ENCODE measurements at regions not wholly inside any gene's neighbourhood (a gene's known extent, or its start where the extent isn't known, plus 50 kb on each side); places are given as distances from the start of the nearest gene placed in this dataset.
"Not testable (repeated sequence)": the region's sequence is repeated elsewhere in the genome, so short reads cannot be mapped to it uniquely, and the experiment has no call there.

DNA sequence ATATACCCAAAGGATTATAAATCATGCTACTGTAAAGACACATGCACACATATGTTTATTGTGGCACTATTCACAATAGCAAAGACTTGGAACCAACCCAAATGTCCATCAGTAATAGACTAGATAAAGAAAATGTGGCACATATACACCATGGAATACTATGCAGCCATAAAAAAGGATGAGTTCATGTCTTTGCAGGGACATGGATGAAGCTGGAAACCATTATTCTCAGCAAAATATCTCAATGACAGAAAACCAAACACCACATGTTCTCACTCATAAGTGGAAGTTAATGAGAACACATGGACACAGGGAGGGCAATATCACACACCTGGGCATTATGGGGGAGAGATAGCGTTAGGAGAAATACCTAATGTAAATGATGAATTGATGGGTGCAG lies 323.8 kb upstream of the POF1B start:
- H3K36me3 ChIP-seq (replicated peaks in 1 of 2; ENCODE audit: control insufficient read depth in 2 of 2, insufficient read depth in 2 of 2, low read length in 2 of 2); H4K91ac ChIP-seq (ENCODE audit: low read depth, low read length, poor library complexity); H2BK15ac ChIP-seq (ENCODE audit: low read length); H3K27me3 ChIP-seq (ENCODE audit: control insufficient read depth in 3 of 3, insufficient read depth in 3 of 3, low read depth in 1 of 3, low read length in 3 of 3); H3K4ac ChIP-seq (ENCODE audit: low read length); H2BK120ac ChIP-seq (ENCODE audit: low read depth, low read length); H3K23ac ChIP-seq (ENCODE audit: low read depth, low read length, poor library complexity); H2AK5ac ChIP-seq (ENCODE audit: low read depth, low read length); H3K4me2 ChIP-seq (ENCODE audit: insufficient read depth, low read length, poor library complexity, severe bottlenecking); H3K4me1 ChIP-seq (ENCODE audit: control insufficient read depth in 2 of 2, insufficient read depth in 1 of 2, low read depth in 1 of 2, low read length in 2 of 2); H3K14ac ChIP-seq (ENCODE audit: low read length); H2BK5ac ChIP-seq (ENCODE audit: low read length); H3K27ac ChIP-seq (replicated peaks; ENCODE audit: low read length); H4K8ac ChIP-seq (ENCODE audit: low read depth, low read length); H3K4me3 ChIP-seq (ENCODE audit: low read length in 2 of 2); DNase-seq (ENCODE audit: low spot score); H3K79me1 ChIP-seq (ENCODE audit: low read depth, low read length); H2AFZ ChIP-seq (ENCODE audit: low read length); H2BK12ac ChIP-seq (ENCODE audit: low read length); H3K9ac ChIP-seq (ENCODE audit: low read depth, low read length, poor library complexity); H3K18ac ChIP-seq (ENCODE audit: low read length); H3K9me3 ChIP-seq (replicated peaks in 1 of 2; ENCODE audit: control insufficient read depth in 2 of 2, insufficient read depth in 1 of 2, low read depth in 1 of 2, low read length in 2 of 2): not testable (repeated sequence)
- no CpG with 5 or more reads among the region's 1 CpG for WGBS, 2 donors (ENCODE audit: extremely low coverage in 2 of 2, insufficient read length in 2 of 2, insufficient replicate concordance in 1 of 2)

DNA sequence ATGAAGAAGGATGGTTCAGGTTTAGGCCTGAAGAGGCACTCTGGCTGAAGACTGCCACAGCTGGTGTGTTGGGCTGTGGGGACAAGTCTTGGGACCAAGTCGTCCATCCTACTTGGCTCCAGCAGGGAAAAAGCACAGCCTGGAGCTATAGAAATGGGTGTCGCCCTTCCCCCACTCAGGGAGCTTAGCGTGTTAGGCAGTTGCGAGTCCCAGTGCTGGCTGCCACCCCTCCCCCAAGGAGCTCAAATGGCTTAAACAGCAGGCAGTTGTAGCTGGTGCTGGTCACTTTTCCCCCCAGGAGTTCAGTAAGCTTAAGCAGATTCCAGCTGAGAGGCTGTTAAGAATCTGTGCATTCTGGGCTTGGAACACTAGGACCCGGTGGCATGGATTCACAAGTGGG lies 319.5 kb upstream of the POF1B start:
- Histone ChIP-seq H3K27ac (replicated peaks; ENCODE audit: low read length) (no peak overlapping the region), H2BK120ac (ENCODE audit: low read depth, low read length) (no peak overlapping the region), H3K18ac (ENCODE audit: low read length) (no peak overlapping the region), H2AK5ac (ENCODE audit: low read depth, low read length) (no peak overlapping the region), H2BK15ac (ENCODE audit: low read length) (no peak overlapping the region), H3K9ac (ENCODE audit: low read depth, low read length, poor library complexity) (no peak overlapping the region), H3K36me3 (replicated peaks in 1 of 2; ENCODE audit: control insufficient read depth in 2 of 2, insufficient read depth in 2 of 2, low read length in 2 of 2) (no peaks in the 10 kb centered on the region), H3K4me2 (ENCODE audit: insufficient read depth, low read length, poor library complexity, severe bottlenecking) (no peak overlapping the region), H4K8ac (ENCODE audit: low read depth, low read length) (no peak overlapping the region), H3K4ac (ENCODE audit: low read length) (no peak overlapping the region), H3K27me3 (ENCODE audit: control insufficient read depth in 3 of 3, insufficient read depth in 3 of 3, low read depth in 1 of 3, low read length in 3 of 3) (no peaks in the 10 kb centered on the region), H2BK12ac (ENCODE audit: low read length) (no peak overlapping the region), H3K14ac (ENCODE audit: low read length) (no peak overlapping the region), H3K23ac (ENCODE audit: low read depth, low read length, poor library complexity) (no peak overlapping the region), H3K9me3 (replicated peaks in 1 of 2; ENCODE audit: control insufficient read depth in 2 of 2, insufficient read depth in 1 of 2, low read depth in 1 of 2, low read length in 2 of 2) (no peaks in the 10 kb centered on the region), H3K4me1 (ENCODE audit: control insufficient read depth in 2 of 2, insufficient read depth in 1 of 2, low read depth in 1 of 2, low read length in 2 of 2) (no peaks in the 10 kb centered on the region), H3K4me3 (ENCODE audit: low read length in 2 of 2) (no peak overlapping the region), H4K91ac (ENCODE audit: low read depth, low read length, poor library complexity) (no peak overlapping the region), H2BK5ac (ENCODE audit: low read length) (no peak overlapping the region), H2AFZ (ENCODE audit: low read length) (no peak overlapping the region), H3K79me1 (ENCODE audit: low read depth, low read length) (no peaks in the 10 kb centered on the region)
- WGBS, 2 donors (ENCODE audit: extremely low coverage in 2 of 2, insufficient read length in 2 of 2, insufficient replicate concordance in 1 of 2), result no CpG with 5 or more reads among the region's 5 CpGs
- DNase-seq (ENCODE audit: low spot score), result no peak

DNA sequence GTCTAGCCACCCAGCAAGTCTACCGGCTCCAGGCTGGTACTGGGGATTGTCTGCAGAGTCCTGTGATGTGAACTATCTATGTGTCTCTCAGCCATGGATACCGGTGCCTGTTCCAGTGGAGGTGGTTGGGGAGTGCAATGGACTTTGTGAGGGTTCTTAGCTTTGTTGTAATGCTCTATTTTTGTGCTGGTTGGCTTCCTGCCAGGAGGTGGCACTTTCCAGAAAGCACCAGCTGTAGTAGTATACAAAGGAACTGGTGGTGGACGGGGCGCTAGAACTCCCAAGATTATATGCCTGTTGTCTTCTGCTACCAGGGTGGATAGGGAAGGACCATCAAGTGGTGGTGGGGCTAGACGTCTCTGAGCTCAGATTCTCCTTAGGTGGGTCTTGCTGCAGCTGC lies 306.4 kb upstream of the POF1B start:
- Histone ChIP-seq H3K23ac (ENCODE audit: low read depth, low read length, poor library complexity) (no peak overlapping the region), H3K4me3 (ENCODE audit: low read length in 2 of 2) (no peak overlapping the region), H3K9ac (ENCODE audit: low read depth, low read length, poor library complexity) (no peak overlapping the region), H2BK15ac (ENCODE audit: low read length) (no peak overlapping the region), H3K4me2 (ENCODE audit: insufficient read depth, low read length, poor library complexity, severe bottlenecking) (no peak overlapping the region), H2AFZ (ENCODE audit: low read length) (no peak overlapping the region), H3K14ac (ENCODE audit: low read length) (no peak overlapping the region), H2AK5ac (ENCODE audit: low read depth, low read length) (no peak overlapping the region), H4K91ac (ENCODE audit: low read depth, low read length, poor library complexity) (no peak overlapping the region), H2BK12ac (ENCODE audit: low read length) (no peak overlapping the region), H4K8ac (ENCODE audit: low read depth, low read length) (no peak overlapping the region), H3K4ac (ENCODE audit: low read length) (no peak overlapping the region), H3K79me1 (ENCODE audit: low read depth, low read length) (no peaks in the 10 kb centered on the region), H3K9me3 (replicated peaks in 1 of 2; ENCODE audit: control insufficient read depth in 2 of 2, insufficient read depth in 1 of 2, low read depth in 1 of 2, low read length in 2 of 2) (no peaks in the 10 kb centered on the region), H3K36me3 (replicated peaks in 1 of 2; ENCODE audit: control insufficient read depth in 2 of 2, insufficient read depth in 2 of 2, low read length in 2 of 2) (no peaks in the 10 kb centered on the region), H3K27ac (replicated peaks; ENCODE audit: low read length) (no peak overlapping the region), H2BK5ac (ENCODE audit: low read length) (no peak overlapping the region), H2BK120ac (ENCODE audit: low read depth, low read length) (no peak overlapping the region), H3K18ac (ENCODE audit: low read length) (no peak overlapping the region), H3K27me3 (ENCODE audit: control insufficient read depth in 3 of 3, insufficient read depth in 3 of 3, low read depth in 1 of 3, low read length in 3 of 3) (no peaks in the 10 kb centered on the region), H3K4me1 (ENCODE audit: control insufficient read depth in 2 of 2, insufficient read depth in 1 of 2, low read depth in 1 of 2, low read length in 2 of 2) (no peaks in the 10 kb centered on the region)
- no peak for DNase-seq (ENCODE audit: low spot score)
- no CpG with 5 or more reads among the region's 5 CpGs for WGBS, 2 donors (ENCODE audit: extremely low coverage in 2 of 2, insufficient read length in 2 of 2, insufficient replicate concordance in 1 of 2)

DNA sequence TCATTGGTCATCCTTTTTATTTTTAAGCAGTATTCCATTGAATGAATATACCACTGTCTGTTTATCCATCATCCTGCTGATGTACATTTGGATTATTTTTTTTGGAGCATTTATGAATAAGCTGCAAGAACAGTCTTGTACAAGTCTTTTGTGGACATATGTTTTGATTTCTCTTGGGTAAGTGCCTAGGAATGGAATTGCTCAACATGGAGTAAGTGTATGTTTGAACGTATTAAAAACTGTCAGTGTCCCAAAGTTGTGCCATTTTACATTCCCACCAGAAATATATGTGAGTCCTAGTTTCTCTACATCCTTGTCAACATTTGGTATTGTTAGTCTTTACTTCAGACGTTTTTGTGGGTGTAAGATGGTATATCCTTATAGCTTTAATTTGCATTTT lies 287.0 kb upstream of the POF1B start:
- Histone ChIP-seq H3K27me3 (ENCODE audit: control insufficient read depth in 3 of 3, insufficient read depth in 3 of 3, low read depth in 1 of 3, low read length in 3 of 3) (no peaks in the 10 kb centered on the region), H3K9me3 (replicated peaks in 1 of 2; ENCODE audit: control insufficient read depth in 2 of 2, insufficient read depth in 1 of 2, low read depth in 1 of 2, low read length in 2 of 2) (no peaks in the 10 kb centered on the region), H4K8ac (ENCODE audit: low read depth, low read length) (no peak overlapping the region), H3K14ac (ENCODE audit: low read length) (no peak overlapping the region), H3K18ac (ENCODE audit: low read length) (no peak overlapping the region), H3K4me2 (ENCODE audit: insufficient read depth, low read length, poor library complexity, severe bottlenecking) (no peak overlapping the region), H3K4me1 (ENCODE audit: control insufficient read depth in 2 of 2, insufficient read depth in 1 of 2, low read depth in 1 of 2, low read length in 2 of 2) (no peaks in the 10 kb centered on the region), H3K79me1 (ENCODE audit: low read depth, low read length) (no peaks in the 10 kb centered on the region), H3K27ac (replicated peaks; ENCODE audit: low read length) (no peak overlapping the region), H2BK5ac (ENCODE audit: low read length) (no peak overlapping the region), H4K91ac (ENCODE audit: low read depth, low read length, poor library complexity) (no peak overlapping the region), H3K9ac (ENCODE audit: low read depth, low read length, poor library complexity) (no peak overlapping the region), H2BK15ac (ENCODE audit: low read length) (no peak overlapping the region), H3K4me3 (ENCODE audit: low read length in 2 of 2) (no peak overlapping the region), H2AK5ac (ENCODE audit: low read depth, low read length) (no peak overlapping the region), H3K4ac (ENCODE audit: low read length) (no peak overlapping the region), H2AFZ (ENCODE audit: low read length) (no peak overlapping the region), H3K23ac (ENCODE audit: low read depth, low read length, poor library complexity) (no peak overlapping the region), H3K36me3 (replicated peaks in 1 of 2; ENCODE audit: control insufficient read depth in 2 of 2, insufficient read depth in 2 of 2, low read length in 2 of 2) (no peaks in the 10 kb centered on the region), H2BK12ac (ENCODE audit: low read length) (no peak overlapping the region), H2BK120ac (ENCODE audit: low read depth, low read length) (no peak overlapping the region)
- no CpG with 5 or more reads among the region's 2 CpGs for WGBS, 2 donors (ENCODE audit: extremely low coverage in 2 of 2, insufficient read length in 2 of 2, insufficient replicate concordance in 1 of 2)
- DNase-seq (ENCODE audit: low spot score), result no peak
